ENCODE measurements at regions not wholly inside any gene's neighbourhood (a gene's known extent, or its start where the extent isn't known, plus 50 kb on each side); places are given as distances from the start of the nearest gene placed in this dataset.

DNA sequence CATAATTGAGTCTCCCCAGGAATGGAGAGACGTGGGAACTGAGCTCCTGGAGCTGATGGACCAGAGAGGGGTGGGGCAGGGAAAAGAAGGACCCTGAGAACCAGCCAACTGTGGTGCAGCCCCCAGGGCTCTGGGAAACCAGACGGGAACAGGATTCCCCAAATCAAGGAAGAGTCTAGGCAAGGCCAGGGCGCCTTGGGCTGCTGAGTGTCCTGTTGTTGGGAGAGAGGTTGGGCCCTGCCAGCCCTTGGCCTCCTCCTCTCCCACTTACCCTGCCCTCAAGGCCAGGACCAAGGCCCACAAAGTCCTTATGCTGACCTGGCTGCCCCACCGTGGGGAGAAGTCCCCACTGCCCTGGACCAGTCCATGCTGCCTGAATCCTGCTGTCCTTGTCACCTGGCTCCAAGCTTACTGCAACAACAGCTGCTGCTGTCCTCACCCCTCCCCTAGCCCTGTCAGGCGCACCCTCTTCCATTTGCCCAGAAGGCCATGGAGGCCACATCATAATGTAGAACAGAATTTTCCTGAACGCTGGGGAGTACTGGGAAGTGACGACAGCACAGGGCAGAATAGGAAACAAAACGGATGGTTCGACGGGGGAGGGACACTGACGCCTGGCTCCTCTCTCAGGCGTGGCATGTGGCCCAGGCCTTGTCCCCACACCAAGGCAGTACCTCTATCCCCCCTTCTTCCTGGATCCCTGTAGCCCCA, 132.9 kb upstream of the ZMIZ1 start:
- intact Hi-C loops (cut with DNase I): no loop called here
- Histone ChIP-seq H3K27ac (no peak overlapping the region), H3K27me3 (no peaks in the 10 kb centered on the region), H3K4me1 (ENCODE audit: insufficient read depth) (peaks cover 18% of the 10 kb centered on the region), H3K36me3 (no peaks in the 10 kb centered on the region), H3K4me3 (no peak overlapping the region), H3K9me3 (no peaks in the 10 kb centered on the region)
- TF ChIP-seq EP300 (IDR thresholded peaks at IDR 0.05): no peak
- TF ChIP-seq, protein P1, sequence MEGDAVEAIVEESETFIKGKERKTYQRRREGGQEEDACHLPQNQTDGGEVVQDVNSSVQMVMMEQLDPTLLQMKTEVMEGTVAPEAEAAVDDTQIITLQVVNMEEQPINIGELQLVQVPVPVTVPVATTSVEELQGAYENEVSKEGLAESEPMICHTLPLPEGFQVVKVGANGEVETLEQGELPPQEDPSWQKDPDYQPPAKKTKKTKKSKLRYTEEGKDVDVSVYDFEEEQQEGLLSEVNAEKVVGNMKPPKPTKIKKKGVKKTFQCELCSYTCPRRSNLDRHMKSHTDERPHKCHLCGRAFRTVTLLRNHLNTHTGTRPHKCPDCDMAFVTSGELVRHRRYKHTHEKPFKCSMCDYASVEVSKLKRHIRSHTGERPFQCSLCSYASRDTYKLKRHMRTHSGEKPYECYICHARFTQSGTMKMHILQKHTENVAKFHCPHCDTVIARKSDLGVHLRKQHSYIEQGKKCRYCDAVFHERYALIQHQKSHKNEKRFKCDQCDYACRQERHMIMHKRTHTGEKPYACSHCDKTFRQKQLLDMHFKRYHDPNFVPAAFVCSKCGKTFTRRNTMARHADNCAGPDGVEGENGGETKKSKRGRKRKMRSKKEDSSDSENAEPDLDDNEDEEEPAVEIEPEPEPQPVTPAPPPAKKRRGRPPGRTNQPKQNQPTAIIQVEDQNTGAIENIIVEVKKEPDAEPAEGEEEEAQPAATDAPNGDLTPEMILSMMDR (IDR thresholded peaks at IDR 0.05): no peak
- TF ChIP-seq POLR2A (IDR thresholded peaks at IDR 0.05): no peak
- WGBS, 3 donors: 83 to 88% (median 88%) methylated on average over 12 of the region's 12 CpGs
- no peak for DNase-seq

DNA sequence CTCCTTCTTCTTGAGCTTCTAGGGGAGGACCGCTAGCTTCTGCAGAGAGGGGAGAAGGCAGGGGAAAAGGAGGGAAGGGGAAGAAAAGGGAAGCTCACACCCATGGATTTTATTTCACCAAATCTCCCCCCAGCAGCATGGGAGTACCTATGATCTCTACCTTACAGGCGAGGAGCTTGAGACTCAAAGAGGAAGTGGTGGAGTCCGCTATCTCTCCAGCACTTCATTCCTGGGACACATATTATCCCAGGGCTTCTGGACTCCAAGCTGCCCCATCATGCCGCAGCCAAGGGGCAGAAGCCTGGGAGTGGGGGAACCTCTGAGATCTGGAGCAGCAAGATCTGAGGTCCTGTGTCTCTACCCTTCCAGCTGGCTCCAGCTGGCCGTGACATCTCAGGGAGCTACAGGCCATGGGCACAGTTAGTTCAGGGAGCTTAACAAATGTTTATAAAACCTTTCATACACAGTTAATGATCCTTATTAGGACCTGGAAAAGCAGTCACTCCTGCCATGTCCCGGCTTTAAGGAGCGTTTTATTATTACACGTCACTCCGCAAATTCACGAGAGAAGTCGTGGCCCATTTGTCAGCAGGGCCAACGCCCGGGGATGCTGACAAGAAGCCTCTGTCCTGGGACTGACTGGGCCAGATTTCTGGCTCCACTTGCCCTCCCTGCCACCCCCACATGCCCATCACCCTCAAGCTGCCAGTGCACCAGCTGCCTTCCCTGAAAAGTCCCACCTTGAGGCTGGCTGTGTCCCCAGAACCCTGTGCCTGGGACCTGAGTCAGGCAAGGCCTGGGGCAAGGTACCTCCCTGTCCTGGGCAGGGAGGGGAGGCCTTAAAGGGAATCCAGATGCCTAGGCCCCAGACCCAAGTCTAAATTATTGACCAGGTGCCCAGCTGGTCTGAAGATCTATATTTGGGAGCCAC, 132.1 kb upstream of the ZMIZ1 start:
- Histone ChIP-seq H3K36me3 (no peaks in the 10 kb centered on the region), H3K27ac (no peak overlapping the region), H3K4me1 (ENCODE audit: insufficient read depth) (peaks cover 12% of the 10 kb centered on the region), H3K27me3 (no peaks in the 10 kb centered on the region), H3K9me3 (no peaks in the 10 kb centered on the region), H3K4me3 (no peak overlapping the region)
- WGBS, 3 donors: 68 to 81% (median 80%) methylated on average over 13 of the region's 13 CpGs
- no peak for DNase-seq
- TF ChIP-seq POLR2A (IDR thresholded peaks at IDR 0.05): no peak
- TF ChIP-seq, protein P1 (IDR thresholded peaks at IDR 0.05): no peak
- no peak for TF ChIP-seq EP300 (IDR thresholded peaks at IDR 0.05)
- intact Hi-C loops (cut with DNase I): no loop called here

DNA sequence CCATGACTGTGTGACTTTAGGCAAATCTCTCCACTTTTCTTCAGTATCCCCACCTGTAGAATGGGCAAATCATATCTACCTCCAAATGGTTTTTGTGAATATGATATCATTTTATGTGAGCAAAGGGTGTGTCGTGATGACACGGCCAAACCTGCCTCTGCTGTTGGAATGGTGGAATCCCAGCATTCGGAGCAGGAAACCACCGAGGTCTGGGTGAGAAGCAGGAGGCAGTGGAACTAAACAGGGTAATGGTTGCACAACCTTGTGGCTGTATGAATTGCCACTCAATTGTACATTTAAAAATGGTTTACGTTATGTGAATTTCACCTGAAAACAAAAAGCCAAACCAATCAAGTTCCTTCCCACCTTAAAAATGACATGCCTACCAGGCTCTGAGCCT, 131.4 kb upstream of the ZMIZ1 start:
- intact Hi-C loops (cut with DNase I): no loop called here
- no peak overlapping the region for H3K4me3 ChIP-seq
- no peaks in the 10 kb centered on the region for H3K27me3 ChIP-seq
- no peak for DNase-seq
- H3K36me3 ChIP-seq: no peaks in the 10 kb centered on the region
- H3K4me1 ChIP-seq (ENCODE audit: insufficient read depth): peaks cover 7% of the 10 kb centered on the region
- TF ChIP-seq, protein P1 (IDR thresholded peaks at IDR 0.05): no peak
- no peak for TF ChIP-seq POLR2A (IDR thresholded peaks at IDR 0.05)
- no peak for TF ChIP-seq EP300 (IDR thresholded peaks at IDR 0.05)
- WGBS, 3 donors: 94 to 98% (median 96%) methylated on average over 5 of the region's 5 CpGs
- no peaks in the 10 kb centered on the region for H3K9me3 ChIP-seq
- H3K27ac ChIP-seq: no peak overlapping the region

DNA sequence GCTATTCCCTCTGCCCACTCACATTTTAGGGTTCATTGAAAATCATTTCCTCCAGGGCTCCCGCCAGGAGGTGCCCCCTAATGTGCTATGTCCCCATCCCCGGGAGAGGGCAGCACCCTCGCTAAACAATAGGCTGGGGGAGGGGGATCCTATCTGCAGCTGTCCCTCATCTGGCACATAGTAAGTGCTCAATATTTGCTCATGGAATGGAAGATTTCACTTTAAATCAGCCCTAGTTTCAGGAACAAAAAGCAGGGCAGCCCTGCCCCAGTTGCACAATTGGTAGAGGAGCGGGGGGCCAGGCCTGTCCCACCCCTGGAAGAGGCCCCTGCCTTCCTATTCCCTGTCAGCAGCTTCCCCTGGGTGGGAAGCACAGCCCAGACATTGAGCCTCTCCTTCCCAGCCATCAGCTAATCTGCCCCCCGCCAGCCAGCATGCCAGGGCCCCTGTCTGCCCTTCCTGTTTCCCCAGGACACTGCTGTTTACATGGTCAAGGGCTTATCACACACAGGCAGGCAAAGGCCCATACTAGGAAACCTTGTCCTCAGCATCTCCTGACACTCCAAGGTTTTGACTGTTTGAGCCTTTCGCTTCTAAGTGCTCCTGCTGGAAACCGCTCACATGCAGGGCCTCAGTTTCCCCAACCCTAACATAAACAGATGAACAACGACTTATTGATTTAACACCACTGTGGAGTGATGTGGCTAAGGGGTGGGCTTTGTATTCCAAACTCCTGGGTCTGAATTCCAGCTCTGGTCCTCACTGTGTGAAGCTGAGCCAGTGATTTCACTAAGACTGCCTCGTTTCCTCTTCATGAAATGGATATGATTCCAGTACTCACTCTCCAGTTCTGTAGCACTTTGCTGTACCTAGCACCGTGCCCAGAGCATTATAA, 130.7 kb upstream of the ZMIZ1 start:
- H3K4me3 ChIP-seq: no peak overlapping the region
- TF ChIP-seq POLR2A (IDR thresholded peaks at IDR 0.05): no peak
- no peak for TF ChIP-seq EP300 (IDR thresholded peaks at IDR 0.05)
- TF ChIP-seq, protein P1 (IDR thresholded peaks at IDR 0.05): no peak
- intact Hi-C loops (cut with DNase I): no loop called here
- 81 to 85% (median 83%) methylated on average over 10 of the region's 10 CpGs for WGBS, 3 donors
- H3K27me3 ChIP-seq: no peaks in the 10 kb centered on the region
- peaks cover 5% of the 10 kb centered on the region for H3K4me1 ChIP-seq (ENCODE audit: insufficient read depth)
- H3K9me3 ChIP-seq: no peaks in the 10 kb centered on the region
- no peak overlapping the region for H3K27ac ChIP-seq
- no peaks in the 10 kb centered on the region for H3K36me3 ChIP-seq
- DNase-seq: no peak
